NT2/D1 (cell line): ENCODE measurements at regions not wholly inside any gene's neighbourhood (a gene's known extent, or its start where the extent isn't known, plus 50 kb on each side); places are given as distances from the start of the nearest gene placed in this dataset.

Experiments
- SUZ12 ChIP-seq: IDR thresholded peaks from 2 replicates; pipeline ENCODE4 v1.6.1; 2011; ENCODE audit not compliant: insufficient read length, insufficient read depth; ENCODE audit errors: extremely low read depth
- YY1 ChIP-seq: IDR thresholded peaks from 2 replicates; pipeline ENCODE4 v1.6.1; 2011; ENCODE audit not compliant: insufficient read length, insufficient read depth
- ZNF274 ChIP-seq: IDR thresholded peaks from 2 replicates; pipeline ENCODE4 v1.6.1; 2011; ENCODE audit warnings: mild to moderate bottlenecking, low read depth, low read length

DNA sequence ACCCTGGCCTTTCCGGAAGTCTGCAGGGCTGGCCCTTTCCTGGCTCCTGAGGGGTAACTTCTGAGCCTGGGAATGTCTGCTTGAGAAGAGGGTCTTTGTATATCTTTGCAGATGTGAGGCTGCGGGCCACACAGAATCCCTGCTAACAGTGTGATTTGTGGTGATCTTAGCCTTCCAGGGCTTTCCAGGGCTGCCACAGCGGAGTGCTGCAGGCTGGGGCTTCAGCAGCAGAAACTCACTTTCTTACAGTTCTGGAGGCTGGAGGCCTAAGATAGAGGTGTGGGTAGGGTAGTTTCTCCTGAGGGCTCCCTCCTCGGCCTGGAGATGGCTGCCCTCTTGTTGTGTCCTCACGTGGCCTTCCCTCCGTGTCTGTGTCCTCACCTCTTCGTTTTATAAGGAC is 294.7 kb upstream of the HS6ST1 start:
- TF ChIP-seq YY1 (no peak), ZNF274 (no peak), SUZ12 (no peak)
